H9 (cell line): ENCODE measurements at regions not wholly inside any gene's neighbourhood (a gene's known extent, or its start where the extent isn't known, plus 50 kb on each side); places are given as distances from the start of the nearest gene placed in this dataset.

ENCODE experiments used
- DNase-seq: peaks from one replicate; pipeline ENCODE4 v3.0.0-alpha.2; 2017
- H2AFZ ChIP-seq: one replicate; pipeline ENCODE4 v1.6.1; 2013; ENCODE audit warnings: mild to moderate bottlenecking, low read length, control low read depth, moderate library complexity
- H2AK5ac ChIP-seq: 2 replicates; pipeline ENCODE4 v1.6.1; 2013; ENCODE audit warnings: low read length, control low read depth, mixed read lengths; ENCODE audit not compliant: insufficient read length
- H2BK120ac ChIP-seq: one replicate; pipeline ENCODE4 v1.6.1; 2013; ENCODE audit warnings: low read depth, mild to moderate bottlenecking, low read length, control low read depth, inconsistent platforms; ENCODE audit not compliant: poor library complexity, severe bottlenecking
- H2BK12ac ChIP-seq: 2 replicates; pipeline ENCODE4 v1.6.1; 2013; ENCODE audit warnings: low read length, control low read depth, mixed read lengths, low read depth; ENCODE audit not compliant: insufficient read length
- H2BK15ac ChIP-seq: 2 replicates; pipeline ENCODE4 v1.6.1; 2013; ENCODE audit warnings: low read depth, low read length, control low read depth
- H2BK20ac ChIP-seq: one replicate; pipeline ENCODE4 v1.6.1; 2013; ENCODE audit warnings: low read depth, mild to moderate bottlenecking, low read length, control low read depth, inconsistent platforms; ENCODE audit not compliant: poor library complexity, severe bottlenecking
- H2BK5ac ChIP-seq: 2 replicates; pipeline ENCODE4 v1.6.1; 2013; ENCODE audit warnings: low read length, control low read depth, mixed read lengths; ENCODE audit not compliant: insufficient read length
- H3K14ac ChIP-seq: 2 replicates; pipeline ENCODE4 v1.6.1; 2013; ENCODE audit warnings: low read length, control low read depth; ENCODE audit not compliant: insufficient read depth
- H3K18ac ChIP-seq: 2 replicates; pipeline ENCODE4 v1.6.1; 2013; ENCODE audit warnings: low read depth, mild to moderate bottlenecking, mixed read lengths, low read length, control low read depth; ENCODE audit not compliant: insufficient read length
- H3K23ac ChIP-seq: 2 replicates; pipeline ENCODE4 v1.6.1; 2013; ENCODE audit warnings: low read length, control low read depth, mixed read lengths, low read depth; ENCODE audit not compliant: insufficient read length
- H3K23me2 ChIP-seq: 2 replicates; pipeline ENCODE4 v1.6.1; 2013; ENCODE audit warnings: low read depth, mild to moderate bottlenecking, mixed read lengths, low read length, control low read depth; ENCODE audit not compliant: insufficient read length, poor library complexity, severe bottlenecking
- H3K27ac ChIP-seq: 2 replicates; pipeline ENCODE4 v1.5.1; 2013; ENCODE audit warnings: low read length, control low read depth, mixed read lengths, low read depth; ENCODE audit not compliant: insufficient read length
- H3K27me3 ChIP-seq: 2 replicates; pipeline ENCODE4 v1.6.1; 2013; ENCODE audit warnings: low read length, control low read depth, inconsistent platforms; ENCODE audit not compliant: insufficient read depth
- H3K4ac ChIP-seq: 2 replicates; pipeline ENCODE4 v1.6.1; 2013; ENCODE audit warnings: low read depth, mild to moderate bottlenecking, control low read depth, inconsistent platforms, low read length, moderate library complexity
- H3K4me1 ChIP-seq: 2 replicates; pipeline ENCODE4 v1.6.1; 2013; ENCODE audit warnings: low read length, control low read depth, inconsistent platforms; ENCODE audit not compliant: insufficient read depth
- H3K4me2 ChIP-seq: 2 replicates; pipeline ENCODE4 v1.6.1; 2013; ENCODE audit warnings: low read length, control low read depth, mixed read lengths; ENCODE audit not compliant: insufficient read length, insufficient read depth
- H3K56ac ChIP-seq: 2 replicates; pipeline ENCODE4 v1.6.1; 2013; ENCODE audit warnings: low read depth, mild to moderate bottlenecking, mixed read lengths, low read length, control low read depth; ENCODE audit not compliant: insufficient read length
- H3K79me1 ChIP-seq: 2 replicates; pipeline ENCODE4 v1.6.1; 2013; ENCODE audit warnings: low read depth, mild to moderate bottlenecking, moderate library complexity, low read length, control low read depth, inconsistent platforms; ENCODE audit not compliant: insufficient read depth, poor library complexity, severe bottlenecking
- H3K79me2 ChIP-seq: 2 replicates; pipeline ENCODE4 v1.6.1; 2013; ENCODE audit warnings: low read length, control low read depth, inconsistent platforms; ENCODE audit not compliant: insufficient read depth
- H3K9ac ChIP-seq: 2 replicates; pipeline ENCODE4 v1.6.1; 2013; ENCODE audit warnings: low read length, control low read depth, mixed read lengths; ENCODE audit not compliant: insufficient read length; ENCODE audit errors: extremely low read depth
- H3K9me3 ChIP-seq: one replicate; pipeline ENCODE4 v1.6.1; 2013; ENCODE audit warnings: low read depth, low read length, inconsistent platforms; ENCODE audit not compliant: control insufficient read depth
- H3T11ph ChIP-seq: one replicate; pipeline ENCODE4 v1.6.1; 2013; ENCODE audit warnings: mild to moderate bottlenecking, low read length, control low read depth, inconsistent platforms
- H4K20me1 ChIP-seq: one replicate; pipeline ENCODE4 v1.6.1; 2013; ENCODE audit not compliant: control insufficient read depth, insufficient read length, insufficient read depth
- H4K5ac ChIP-seq: 2 replicates; pipeline ENCODE4 v1.6.1; 2013; ENCODE audit warnings: low read depth, mild to moderate bottlenecking, mixed read lengths, low read length, control low read depth; ENCODE audit not compliant: insufficient read length
- H4K8ac ChIP-seq: replicated peaks from 2 replicates; pipeline ENCODE4 v1.6.1; 2013; ENCODE audit warnings: low read length, control low read depth, mixed read lengths, low read depth; ENCODE audit not compliant: insufficient read length
- H4K91ac ChIP-seq: 2 replicates; pipeline ENCODE4 v1.6.1; 2013; ENCODE audit warnings: low read depth, mild to moderate bottlenecking, moderate library complexity, mixed read lengths, low read length, control low read depth; ENCODE audit not compliant: insufficient read length
- H3K27ac Mint-ChIP-seq, 3 experiments: 2 replicates in 2 of 3; 3 replicates in 1 of 3; pipeline ENCODE4 v1.8.0; 2020 to 2021; ENCODE audit warnings: mixed read lengths in 3 of 3, mild to moderate bottlenecking in 1 of 3, moderate library complexity in 1 of 3
- H3K27me3 Mint-ChIP-seq: 2 replicates; pipeline ENCODE4 v1.8.0; 2021; ENCODE audit warnings: low read depth, mild to moderate bottlenecking, moderate library complexity, mixed read lengths
- H3K36me3 Mint-ChIP-seq, 3 experiments: 2 replicates in 2 of 3; 3 replicates in 1 of 3; pipeline ENCODE4 v1.8.0; 2020 to 2021; ENCODE audit warnings: low read depth in 3 of 3, mixed read lengths in 3 of 3; ENCODE audit not compliant: insufficient read depth in 1 of 3
- H3K4me1 Mint-ChIP-seq, 2 experiments: 2 replicates each; pipeline ENCODE4 v1.8.0; 2020; ENCODE audit warnings: mixed read lengths in 2 of 2
- H3K4me3 Mint-ChIP-seq, 2 experiments: 2 replicates in 1 of 2; 3 replicates in 1 of 2; pipeline ENCODE4 v1.8.0; 2020 to 2021; ENCODE audit warnings: mild to moderate bottlenecking in 2 of 2, mixed read lengths in 2 of 2, moderate library complexity in 1 of 2
- H3K9me3 Mint-ChIP-seq, 2 experiments: 2 replicates in 1 of 2; 3 replicates in 1 of 2; pipeline ENCODE4 v1.8.0; 2020; ENCODE audit warnings: mild to moderate bottlenecking in 2 of 2, mixed read lengths in 2 of 2, moderate library complexity in 1 of 2
- CTCF ChIP-seq: fragments of 200-600 bp; sonication (generic); conservative IDR thresholded peaks from 3 replicates; pipeline ENCODE4 v1.8.0; 2021; ENCODE audit warnings: antibody characterized with exemption, mild to moderate bottlenecking
- WGBS: extraction: QIAGEN DNeasy Blood & Tissue Kit; methylation state at CpG from one replicate; pipeline ENCODE4 v1.1.7; 2013; ENCODE audit warnings: missing lambda C conversion rate, low lambda C conversion rate, mixed read lengths; ENCODE audit not compliant: insufficient read length; ENCODE audit errors: extremely low coverage; 5-methylcytosine and 5-hydroxymethylcytosine counted together

GRCh38 chr16:55130456-55130855 is 193.5 kb upstream of the IRX6 start:
- Histone ChIP-seq H3K18ac (no peak overlapping the region), H3K23me2 (no peaks in the 10 kb centered on the region), H3K27me3 (no peaks in the 10 kb centered on the region), H3K4me2 (no peak overlapping the region), H3K4me1 (peaks cover 2% of the 10 kb centered on the region; the same call in 1 of the 2 replicates), H4K91ac (no peak overlapping the region), H2BK20ac (no peak overlapping the region), H2AFZ (no peak overlapping the region), H3K79me1 (no peaks in the 10 kb centered on the region), H3K27ac (no peak overlapping the region), H2BK5ac (no peak overlapping the region), H4K20me1 (no peaks in the 10 kb centered on the region), H3K14ac (no peak overlapping the region), H2BK15ac (no peak overlapping the region), H3K23ac (no peak overlapping the region), H2BK12ac (no peak overlapping the region), H3K9me3 (no peaks in the 10 kb centered on the region), H4K5ac (no peak overlapping the region), H2BK120ac (no peak overlapping the region), H3T11ph (no peak overlapping the region), H3K4ac (no peak overlapping the region), H3K79me2 (no peaks in the 10 kb centered on the region), H2AK5ac (no peak overlapping the region), H3K9ac (no peak overlapping the region), H4K8ac (no peak overlapping the region), H3K56ac (no peak overlapping the region)
- Mint-ChIP-seq H3K36me3 (no peaks in the 10 kb centered on the region), H3K27me3 (peaks cover 5% of the 10 kb centered on the region), H3K4me1 (peaks cover 17 to 20% of the 10 kb centered on the region in 2 experiments), H3K27ac (no peak overlapping the region), H3K9me3 (no peaks in the 10 kb centered on the region; a peak in 1 of 5 replicates), H3K4me3 (no peak overlapping the region)
- no peak for TF ChIP-seq CTCF
- no CpG with 5 or more reads among the region's 12 CpGs for WGBS
- DNase-seq: no peak
